ENCODE measurements at regions not wholly inside any gene's neighbourhood (a gene's known extent, or its start where the extent isn't known, plus 50 kb on each side); places are given as distances from the start of the nearest gene placed in this dataset.

DNA sequence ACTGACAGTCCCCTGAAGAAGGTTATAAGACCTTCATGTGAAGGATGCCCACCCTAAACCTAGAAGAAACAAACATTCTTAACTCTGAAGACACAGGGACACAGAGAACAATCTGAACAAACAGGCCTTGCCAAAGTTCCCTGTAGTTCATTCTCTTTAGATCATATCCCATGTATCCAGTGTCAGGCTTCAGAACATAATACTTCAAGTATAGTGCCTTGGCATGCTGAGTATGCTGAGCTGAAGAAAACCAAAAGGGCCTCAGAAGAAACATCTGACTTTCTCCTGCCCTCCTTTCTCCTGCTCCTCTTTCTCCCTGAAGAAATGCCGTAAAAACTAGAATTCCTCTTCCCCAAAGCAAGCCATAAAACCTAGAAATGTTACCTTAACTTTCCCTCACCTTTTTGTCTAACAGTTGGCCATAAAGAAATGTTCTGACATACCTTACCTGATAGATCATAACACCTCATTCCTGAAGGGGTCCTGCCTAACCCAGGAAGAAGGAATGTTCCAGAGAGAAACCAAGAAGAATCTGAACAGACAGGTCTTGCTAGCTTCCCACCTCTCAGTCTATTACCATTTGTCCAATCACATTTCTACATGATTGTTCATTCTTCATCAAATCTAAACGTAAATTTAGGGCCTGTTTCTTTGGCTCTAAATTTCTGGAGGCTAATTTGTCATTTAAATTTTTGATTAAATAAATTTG lies 160.1 kb upstream of the ZC3H15 start:
- no peaks in the 10 kb centered on the region for H3K27me3 ChIP-seq
- no peaks in the 10 kb centered on the region for H3K4me1 ChIP-seq
- no peak for DNase-seq
- no peaks in the 10 kb centered on the region for H3K36me3 ChIP-seq
- H3K4me3 ChIP-seq (ENCODE audit: low read depth, low read length), result no peak overlapping the region
- no peaks in the 10 kb centered on the region for H3K9me3 ChIP-seq
- TF ChIP-seq, protein P1, sequence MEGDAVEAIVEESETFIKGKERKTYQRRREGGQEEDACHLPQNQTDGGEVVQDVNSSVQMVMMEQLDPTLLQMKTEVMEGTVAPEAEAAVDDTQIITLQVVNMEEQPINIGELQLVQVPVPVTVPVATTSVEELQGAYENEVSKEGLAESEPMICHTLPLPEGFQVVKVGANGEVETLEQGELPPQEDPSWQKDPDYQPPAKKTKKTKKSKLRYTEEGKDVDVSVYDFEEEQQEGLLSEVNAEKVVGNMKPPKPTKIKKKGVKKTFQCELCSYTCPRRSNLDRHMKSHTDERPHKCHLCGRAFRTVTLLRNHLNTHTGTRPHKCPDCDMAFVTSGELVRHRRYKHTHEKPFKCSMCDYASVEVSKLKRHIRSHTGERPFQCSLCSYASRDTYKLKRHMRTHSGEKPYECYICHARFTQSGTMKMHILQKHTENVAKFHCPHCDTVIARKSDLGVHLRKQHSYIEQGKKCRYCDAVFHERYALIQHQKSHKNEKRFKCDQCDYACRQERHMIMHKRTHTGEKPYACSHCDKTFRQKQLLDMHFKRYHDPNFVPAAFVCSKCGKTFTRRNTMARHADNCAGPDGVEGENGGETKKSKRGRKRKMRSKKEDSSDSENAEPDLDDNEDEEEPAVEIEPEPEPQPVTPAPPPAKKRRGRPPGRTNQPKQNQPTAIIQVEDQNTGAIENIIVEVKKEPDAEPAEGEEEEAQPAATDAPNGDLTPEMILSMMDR (IDR thresholded peaks at IDR 0.05; ENCODE audit: low read depth, low read length), result no peak

DNA sequence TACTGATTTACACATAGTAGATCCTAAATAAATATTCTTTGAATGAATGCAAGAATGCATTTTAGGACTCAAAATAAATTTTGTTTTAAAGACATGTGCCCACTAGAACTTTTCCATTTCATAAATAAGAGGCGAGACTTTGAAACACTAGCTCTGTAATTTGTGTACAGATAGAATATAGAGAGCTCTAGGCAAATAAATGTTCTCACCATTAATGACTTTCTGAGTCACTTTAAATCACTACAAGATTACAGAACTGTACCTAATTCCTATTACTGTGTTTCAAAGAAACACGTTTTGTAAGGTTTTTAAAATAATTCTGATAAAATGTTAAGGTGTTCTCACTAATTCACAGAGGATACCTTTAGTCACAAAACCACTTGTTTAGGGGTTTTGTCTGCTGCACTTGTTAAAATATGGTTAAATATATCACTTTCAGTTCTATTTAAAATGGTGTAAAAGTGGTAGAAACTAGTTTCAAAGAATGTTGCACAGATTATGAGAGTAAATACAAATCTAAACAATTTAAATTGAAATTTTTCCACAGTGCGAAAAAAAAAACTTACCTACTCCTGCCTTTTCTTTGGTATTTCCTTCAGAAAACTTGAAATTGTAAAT lies 158.7 kb upstream of the ZC3H15 start:
- no peak for DNase-seq

DNA sequence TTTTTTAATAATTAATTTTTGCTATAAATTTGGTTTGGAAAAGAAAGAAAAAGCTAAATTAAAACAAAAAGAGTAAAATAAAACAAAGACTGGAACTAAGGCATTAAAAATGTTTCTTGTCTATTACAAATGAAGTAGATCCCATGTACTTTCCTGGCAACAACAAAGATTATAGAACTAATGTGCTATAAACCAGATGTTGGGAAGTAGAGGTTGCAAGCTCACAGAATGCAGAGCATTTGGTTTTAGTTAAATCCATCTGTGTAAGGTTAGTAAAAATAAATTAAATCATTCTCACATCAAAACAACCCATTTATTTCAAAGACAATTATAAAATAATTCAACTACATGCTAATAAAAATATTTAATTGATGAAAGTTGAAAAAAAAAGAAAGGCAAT lies 157.2 kb upstream of the ZC3H15 start:
- H3K4me1 ChIP-seq, result no peaks in the 10 kb centered on the region
- no peaks in the 10 kb centered on the region for H3K36me3 ChIP-seq
- H3K27me3 ChIP-seq, result no peaks in the 10 kb centered on the region
- TF ChIP-seq, protein P1 (IDR thresholded peaks at IDR 0.05; ENCODE audit: low read depth, low read length), result no peak
- no peak overlapping the region for H3K4me3 ChIP-seq (ENCODE audit: low read depth, low read length)
- DNase-seq, result no peak
- no peaks in the 10 kb centered on the region for H3K9me3 ChIP-seq

More for the DNA sequence above, 158.7 kb upstream of the ZC3H15 start:
- Histone ChIP-seq H3K4me3 (ENCODE audit: low read depth, low read length) (no peak overlapping the region), H3K4me1 (no peaks in the 10 kb centered on the region), H3K36me3 (no peaks in the 10 kb centered on the region), H3K9me3 (no peaks in the 10 kb centered on the region), H3K27me3 (no peaks in the 10 kb centered on the region)
- TF ChIP-seq, protein P1 (IDR thresholded peaks at IDR 0.05; ENCODE audit: low read depth, low read length), result no peak

DNA sequence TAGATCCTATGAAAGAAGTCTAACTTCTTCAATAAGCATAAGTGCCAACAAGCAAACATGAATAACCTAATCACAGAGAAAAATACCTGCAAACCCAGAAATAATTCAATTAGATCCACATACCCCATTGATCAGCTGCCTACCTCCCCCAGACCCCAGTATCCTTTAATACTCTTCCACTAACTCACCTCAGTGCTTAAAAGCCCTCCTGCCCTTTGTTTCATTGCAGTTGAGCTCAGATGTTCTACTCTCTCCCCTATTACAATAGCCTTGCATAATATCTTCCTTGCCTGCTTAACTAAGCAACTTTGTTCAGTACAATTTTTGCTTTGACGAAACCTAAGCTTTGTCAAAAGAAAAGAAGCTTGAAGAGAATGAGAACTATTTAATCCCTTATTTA lies 156.0 kb upstream of the ZC3H15 start:
- TF ChIP-seq, protein P1 (IDR thresholded peaks at IDR 0.05; ENCODE audit: low read depth, low read length), result no peak
- no peaks in the 10 kb centered on the region for H3K27me3 ChIP-seq
- no peak overlapping the region for H3K4me3 ChIP-seq (ENCODE audit: low read depth, low read length)
- no peaks in the 10 kb centered on the region for H3K4me1 ChIP-seq
- no peaks in the 10 kb centered on the region for H3K36me3 ChIP-seq
- DNase-seq, result no peak
- H3K9me3 ChIP-seq, result no peaks in the 10 kb centered on the region

DNA sequence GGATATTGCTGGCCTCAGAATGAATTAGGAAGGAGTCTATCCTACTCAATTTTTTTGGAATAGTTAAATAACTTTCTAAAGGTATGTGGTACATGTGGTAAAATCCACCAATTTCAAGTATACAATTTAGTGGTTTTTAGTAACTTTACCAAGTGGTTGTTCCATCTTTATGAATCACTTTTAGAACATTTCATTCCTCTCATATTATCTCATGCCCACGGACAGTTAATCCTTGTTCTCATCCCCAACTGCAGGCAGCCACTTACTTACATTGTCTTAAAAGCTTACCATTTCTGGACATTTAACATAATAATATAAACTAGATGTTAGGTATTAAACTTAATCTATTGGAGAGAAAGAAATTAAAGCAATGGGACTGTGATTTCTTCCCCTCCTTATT lies 146.3 kb upstream of the ZC3H15 start:
- H3K4me1 ChIP-seq, result no peaks in the 10 kb centered on the region; the same call in 1 of the 2 replicates
- no peak for DNase-seq
- no peak overlapping the region for H3K4me3 ChIP-seq (ENCODE audit: low read depth, low read length)
- no peaks in the 10 kb centered on the region for H3K9me3 ChIP-seq
- TF ChIP-seq, protein P1 (IDR thresholded peaks at IDR 0.05; ENCODE audit: low read depth, low read length), result no peak
- H3K27me3 ChIP-seq, result no peaks in the 10 kb centered on the region
- no peaks in the 10 kb centered on the region for H3K36me3 ChIP-seq

DNA sequence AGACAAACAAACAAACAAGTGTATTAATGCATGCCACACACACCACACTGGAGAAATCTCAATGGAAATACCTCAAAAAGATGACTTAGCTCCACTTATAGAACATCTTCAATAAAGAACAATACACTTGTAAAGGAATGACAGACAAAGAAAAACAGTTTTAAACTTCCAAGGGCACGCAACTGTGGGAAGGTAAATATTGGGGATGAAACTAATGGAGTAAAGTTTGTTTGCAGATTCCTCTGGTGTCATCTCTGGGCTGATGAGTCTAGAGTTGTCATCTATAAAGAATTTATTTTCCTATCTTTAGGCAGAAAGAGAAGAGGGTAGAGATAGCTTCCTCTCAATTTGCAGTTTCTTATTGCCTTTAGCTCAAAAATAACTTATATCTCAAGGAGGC lies 144.0 kb upstream of the ZC3H15 start:
- H3K9me3 ChIP-seq, result no peaks in the 10 kb centered on the region
- no peak for DNase-seq
- H3K4me3 ChIP-seq (ENCODE audit: low read depth, low read length), result no peak overlapping the region
- H3K4me1 ChIP-seq, result peaks cover 3% of the 10 kb centered on the region
- H3K27me3 ChIP-seq, result no peaks in the 10 kb centered on the region
- H3K36me3 ChIP-seq, result no peaks in the 10 kb centered on the region
- TF ChIP-seq, protein P1 (IDR thresholded peaks at IDR 0.05; ENCODE audit: low read depth, low read length), result no peak

All from BE2C (cell line).